ENCODE measurements at regions not wholly inside any gene's neighbourhood (a gene's known extent, or its start where the extent isn't known, plus 50 kb on each side); places are given as distances from the start of the nearest gene placed in this dataset.

- DNase-seq = no peak
Observed at GRCh38 chr3:124558991-124559845, 171.0 kb upstream of the UMPS start.

GRCh38 chr3:124559846-124560574, 170.2 kb upstream of the UMPS start:
- peak; percentile 43 for DNase-seq

- DNase-seq = no peak
Observed at GRCh38 chr3:124560666-124561215, 169.5 kb upstream of the UMPS start.

- no peak for DNase-seq
Observed at GRCh38 chr3:124562769-124563168, 167.5 kb upstream of the UMPS start.

DNA sequence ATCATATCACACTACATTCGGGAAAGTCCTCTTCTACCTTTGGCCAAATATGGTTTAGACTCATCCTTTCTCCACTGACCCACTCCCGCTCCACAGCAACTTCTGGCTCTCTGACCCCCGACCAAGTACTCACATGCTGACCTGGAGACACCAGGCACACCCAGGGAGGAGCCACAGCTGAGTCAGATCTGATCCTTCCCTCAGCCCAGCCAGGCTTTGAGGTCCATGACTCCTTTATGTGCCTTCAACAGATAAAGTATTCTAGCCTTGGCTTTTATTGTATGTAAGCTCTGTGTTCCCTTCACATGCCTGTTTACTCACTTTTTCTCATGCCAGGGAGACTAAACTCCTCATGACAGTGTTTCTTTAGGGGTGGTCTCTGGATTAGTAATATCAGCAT, 166.9 kb upstream of the UMPS start:
- no peak for DNase-seq

- DNase-seq = peak; percentile 28
Observed at GRCh38 chr3:124565013-124565412, 165.2 kb upstream of the UMPS start.

DNA sequence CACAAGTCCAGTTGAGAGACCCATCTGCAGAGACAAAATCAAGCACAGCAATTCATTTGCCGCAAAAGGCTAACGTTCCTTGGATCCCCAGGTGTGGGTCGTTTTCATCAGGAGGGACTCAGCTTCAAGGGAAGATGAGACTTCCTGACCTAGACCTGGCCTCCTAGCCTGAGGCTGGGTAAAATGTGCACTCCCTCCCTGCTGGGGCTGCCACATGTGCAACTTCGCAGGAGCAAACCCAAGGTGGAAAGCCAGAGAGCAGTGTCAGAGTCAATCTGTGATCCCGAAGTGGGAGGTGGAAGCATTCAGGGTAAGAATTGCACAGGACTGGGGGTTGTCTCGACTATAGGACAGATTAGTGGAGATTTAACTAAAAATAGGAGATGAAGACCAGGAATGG, 164.7 kb upstream of the UMPS start:
- DNase-seq = no peak

DNA sequence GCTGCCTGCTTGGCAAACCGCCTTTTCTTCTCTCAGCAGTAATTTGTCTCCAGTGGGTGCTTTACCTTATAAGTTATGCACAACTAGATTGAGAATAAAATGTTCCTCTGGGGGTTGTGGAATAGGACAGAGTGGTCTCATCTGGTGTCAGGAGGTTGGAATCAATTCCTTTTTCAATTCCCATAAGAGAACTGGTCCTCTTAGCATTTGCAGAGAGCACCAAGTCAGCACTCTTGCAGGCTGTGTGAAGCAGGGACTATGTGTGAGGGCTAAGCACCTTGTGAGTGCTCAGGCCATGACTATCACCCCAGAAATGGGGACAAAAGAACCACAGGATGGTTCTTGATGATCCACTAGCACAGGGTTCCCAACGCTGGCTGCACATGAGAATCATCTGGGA, 163.6 kb upstream of the UMPS start:
- DNase-seq = no peak

DNA sequence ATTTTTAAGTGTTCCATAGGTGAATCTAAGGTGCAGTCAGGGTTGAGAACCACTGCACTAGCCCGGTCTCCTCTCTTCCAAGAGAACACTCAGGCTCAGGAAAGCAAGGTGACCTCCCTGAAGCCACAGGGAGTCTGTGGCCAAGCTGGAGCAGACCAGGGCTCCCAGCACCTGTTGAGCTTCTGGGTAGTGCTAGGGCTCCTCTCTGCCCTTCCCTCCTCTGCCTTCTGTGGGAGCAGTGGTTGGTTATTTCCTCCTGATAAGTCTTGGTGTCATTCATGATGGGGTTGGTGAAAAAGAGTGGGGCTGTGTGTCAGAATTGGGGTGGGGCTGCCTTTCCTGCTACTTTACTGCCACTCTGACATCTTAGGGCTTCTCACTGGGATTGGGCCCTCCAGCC, 163.1 kb upstream of the UMPS start:
- no peak for DNase-seq

GRCh38 chr3:124569761-124570160, 160.5 kb upstream of the UMPS start:
- DNase-seq = no peak

GRCh38 chr3:124570232-124570631, 160.0 kb upstream of the UMPS start:
- DNase-seq = no peak

DNA sequence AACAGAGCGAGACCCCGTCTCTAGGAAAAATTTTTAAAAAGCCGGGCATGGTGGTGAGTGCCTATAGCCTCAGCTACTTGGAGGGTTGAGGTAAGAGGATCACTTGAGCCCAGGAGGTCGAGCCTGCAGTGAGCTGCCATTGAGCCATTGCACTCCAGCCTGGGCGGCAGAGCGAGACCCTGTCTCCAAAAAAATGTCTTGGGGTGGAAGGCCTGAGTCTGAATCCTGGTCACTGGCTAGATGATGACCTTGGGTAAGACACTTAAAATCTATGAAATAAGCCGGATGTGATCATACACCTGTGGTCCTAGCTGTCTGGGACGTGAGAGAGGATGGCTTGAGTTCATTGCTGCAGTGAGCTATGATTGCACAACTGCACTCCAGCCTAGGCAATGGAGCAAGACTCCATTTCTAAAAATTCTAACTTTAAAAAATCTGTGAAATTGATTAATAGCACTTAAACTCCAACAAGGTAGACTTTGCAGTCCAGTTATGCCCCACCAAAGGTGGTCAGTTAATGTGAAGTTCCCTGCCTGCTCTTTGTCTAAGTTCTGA, 157.3 kb upstream of the UMPS start:
- no peak for DNase-seq

- no peak for DNase-seq
Observed at GRCh38 chr3:124574012-124574411, 156.2 kb upstream of the UMPS start.

GRCh38 chr3:124576565-124577493, 153.4 kb upstream of the UMPS start:
- DNase-seq = no peak

DNA sequence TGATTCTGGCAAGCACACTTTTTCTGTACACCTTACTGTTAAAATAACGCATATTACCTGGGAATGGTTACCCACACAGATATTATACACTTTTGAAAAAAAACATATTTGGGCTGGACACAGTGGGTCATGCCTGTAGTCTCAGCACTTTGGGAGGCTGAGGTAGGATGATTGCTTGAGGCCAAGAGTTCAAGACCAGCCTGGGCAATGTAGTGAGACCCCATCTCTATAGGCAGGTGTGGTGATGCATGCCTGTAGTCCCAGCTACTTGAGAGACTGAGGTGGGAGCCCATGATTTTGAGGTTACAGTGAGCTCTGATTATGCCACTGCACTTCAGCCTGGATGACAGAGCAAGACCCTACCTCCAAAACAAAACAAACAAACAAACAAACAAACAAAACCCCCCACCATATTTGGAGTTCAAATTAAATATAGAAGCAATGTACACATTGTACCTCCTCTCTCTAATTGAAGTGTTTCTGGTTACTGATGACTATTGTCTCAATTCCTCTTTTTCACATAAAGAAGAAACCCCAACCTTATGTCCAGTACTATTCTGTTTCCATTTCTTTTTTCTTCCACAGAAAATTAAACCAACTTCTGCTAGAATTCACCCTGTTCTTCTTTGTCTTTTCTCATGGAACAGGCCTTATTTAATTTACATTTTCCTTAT, 152.6 kb upstream of the UMPS start:
- DNase-seq = no peak

DNA sequence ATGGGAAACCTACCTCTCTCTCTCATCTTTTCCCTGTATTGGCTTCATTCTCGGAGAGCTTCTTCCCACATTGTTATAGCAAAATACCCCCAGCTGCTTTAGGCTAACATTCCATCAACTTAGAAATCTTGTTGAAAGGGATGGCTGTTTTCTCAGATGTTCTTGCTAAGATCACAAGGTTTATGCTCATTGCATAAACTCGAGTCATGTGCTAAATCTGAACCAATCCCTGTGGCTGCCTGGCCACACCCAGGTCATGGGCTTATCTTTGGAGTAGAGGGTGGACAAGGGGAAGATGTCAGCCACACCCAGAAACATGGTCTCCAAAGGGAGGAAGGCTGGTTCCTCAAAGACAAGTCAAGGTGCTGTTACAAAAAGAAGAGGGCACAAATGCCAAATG, 150.6 kb upstream of the UMPS start:
- DNase-seq = no peak

GRCh38 chr3:124582196-124582595, 148.1 kb upstream of the UMPS start:
- no peak for DNase-seq

DNA sequence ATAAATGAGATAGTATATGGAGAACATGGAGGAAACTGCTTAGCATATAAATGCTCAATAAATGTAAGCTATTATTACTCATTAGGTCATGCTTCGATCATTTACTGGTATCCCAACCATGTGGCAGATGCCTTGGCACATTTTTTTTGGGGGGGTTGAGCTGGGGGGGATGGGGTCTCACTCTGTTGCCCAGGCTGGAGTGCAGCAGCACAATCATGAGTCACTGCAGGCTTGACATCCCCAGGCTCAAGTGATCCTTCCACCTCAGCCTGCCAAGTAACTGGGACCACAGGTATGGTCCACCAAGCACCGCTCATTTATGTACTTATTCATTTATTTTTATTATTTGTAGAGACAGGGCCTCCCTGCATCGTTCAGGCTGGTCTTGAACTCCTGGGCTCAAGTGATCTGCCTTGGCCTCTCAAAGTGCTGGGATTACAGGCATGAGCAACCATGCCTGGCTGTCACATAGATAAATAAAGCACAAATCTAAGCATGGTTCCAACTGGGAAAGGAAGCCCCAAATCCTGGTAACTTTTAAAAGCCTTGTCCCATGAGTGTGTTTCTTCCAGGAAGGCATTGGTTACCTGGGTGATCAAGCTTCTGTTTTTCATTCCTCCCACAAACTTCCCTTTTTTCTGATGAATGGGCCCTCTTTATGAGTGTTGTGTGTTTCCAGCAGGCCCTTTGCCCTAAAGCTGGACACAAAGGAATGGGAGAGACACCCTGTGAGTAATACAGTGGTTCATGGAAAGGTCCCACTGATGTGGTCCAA, 147.4 kb upstream of the UMPS start:
- no peak for DNase-seq

DNA sequence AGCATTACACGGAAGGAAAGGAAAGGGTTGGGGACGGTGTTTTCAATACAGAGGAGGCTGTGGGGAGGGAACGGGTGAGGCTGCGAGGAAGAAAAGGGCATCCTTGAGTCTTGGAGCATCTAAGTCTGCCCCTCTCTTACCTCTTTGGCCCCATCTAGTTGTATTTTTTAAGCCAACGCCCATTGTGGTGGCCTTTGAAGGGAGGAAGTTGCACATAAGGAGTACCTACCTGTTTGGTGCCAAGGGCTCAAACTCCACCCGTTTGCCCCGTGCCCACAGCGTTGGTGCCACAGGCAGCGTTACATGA, 146.1 kb upstream of the UMPS start:
- no peak for DNase-seq

DNA sequence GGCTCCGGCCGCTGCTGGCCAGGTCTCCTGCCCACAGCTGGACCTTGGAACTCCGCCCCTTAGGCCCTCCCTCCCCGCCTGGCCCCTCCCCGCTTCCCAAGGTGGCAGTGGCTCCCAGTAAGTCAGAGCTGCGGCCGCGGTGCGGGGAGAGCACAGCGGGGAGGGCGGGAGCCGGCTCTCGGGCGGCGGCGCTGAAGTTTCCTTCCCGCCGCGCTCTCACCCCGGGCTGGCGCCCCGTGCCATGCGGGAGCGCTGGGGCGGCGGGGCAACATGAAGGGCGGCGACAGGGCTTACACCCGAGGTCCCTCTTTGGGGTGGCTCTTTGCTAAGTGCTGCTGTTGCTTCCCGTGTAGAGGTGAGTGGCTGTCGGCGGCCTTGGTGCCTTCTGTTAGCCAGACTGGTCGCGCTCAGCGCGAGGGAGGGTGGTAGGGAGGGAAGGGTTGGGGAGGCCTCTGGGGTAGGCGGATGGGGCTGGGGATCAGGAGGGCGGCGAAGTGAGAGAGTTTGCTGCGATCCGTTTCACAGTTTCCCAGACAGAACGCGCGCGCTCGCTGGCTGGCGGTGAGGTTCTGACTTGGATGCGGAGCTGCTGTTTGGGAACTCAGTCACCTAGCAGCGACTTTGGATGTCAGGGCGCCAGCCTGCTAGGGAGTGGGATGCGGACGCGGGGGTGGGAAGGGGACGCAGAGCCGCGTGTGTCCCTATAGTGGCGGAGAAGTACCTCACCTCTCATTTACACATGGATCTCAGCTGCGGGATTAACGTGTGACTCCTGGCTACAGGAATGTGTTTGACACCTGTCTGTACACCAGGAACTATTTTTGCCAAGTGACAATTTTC, 145.5 kb upstream of the UMPS start:
- peak; percentile 5 for DNase-seq

Data from activated T-cell treated with anti-CD3 and anti-CD28 coated beads for 4 hours (primary cell).